DND-41 (cell line): ENCODE measurements at regions not wholly inside any gene's neighbourhood (a gene's known extent, or its start where the extent isn't known, plus 50 kb on each side); places are given as distances from the start of the nearest gene placed in this dataset.

Source experiments
- EZH2 ChIP-seq: IDR thresholded peaks from 3 replicates; pipeline ENCODE4 v1.6.1; 2012; ENCODE audit warnings: borderline replicate concordance, low read depth, mild to moderate bottlenecking, moderate library complexity, low read length, inconsistent platforms; ENCODE audit not compliant: severe bottlenecking
- TF ChIP-seq, protein P1 (sequence below): IDR thresholded peaks from 2 replicates; pipeline ENCODE4 v1.5.1; 2012; ENCODE audit warnings: borderline replicate concordance, low read length, moderate library complexity, mild to moderate bottlenecking; ENCODE audit not compliant: poor library complexity, severe bottlenecking; ENCODE audit errors: extremely low read depth

DNA sequence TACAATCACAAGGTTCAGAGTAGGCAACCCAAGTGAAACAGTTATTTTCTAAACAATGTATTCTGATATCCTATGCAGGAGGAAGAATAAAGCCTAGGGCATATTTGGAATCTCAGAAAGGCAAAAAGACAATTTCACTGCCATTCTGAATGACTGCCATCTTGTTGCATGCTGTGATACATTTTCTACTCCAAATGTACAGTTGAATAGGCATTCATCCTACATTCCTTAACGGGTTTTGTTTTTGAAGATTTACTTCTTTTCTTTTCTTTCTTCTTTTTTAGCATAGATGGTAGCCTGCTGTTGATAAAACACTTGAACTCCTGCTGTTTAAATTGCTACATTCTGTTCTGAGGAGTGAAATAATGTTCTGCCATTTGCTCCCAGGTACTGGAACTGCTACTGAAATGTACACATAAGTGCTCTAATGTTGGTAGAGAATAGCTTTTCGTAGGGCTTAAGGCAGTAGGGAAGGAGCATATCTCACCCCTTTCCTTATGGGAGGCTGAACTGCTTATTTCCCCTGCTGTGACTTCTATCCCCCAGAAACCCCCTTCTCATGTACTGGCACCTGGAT lies 506.8 kb downstream of the DNAJB9 start:
- TF ChIP-seq, protein P1, sequence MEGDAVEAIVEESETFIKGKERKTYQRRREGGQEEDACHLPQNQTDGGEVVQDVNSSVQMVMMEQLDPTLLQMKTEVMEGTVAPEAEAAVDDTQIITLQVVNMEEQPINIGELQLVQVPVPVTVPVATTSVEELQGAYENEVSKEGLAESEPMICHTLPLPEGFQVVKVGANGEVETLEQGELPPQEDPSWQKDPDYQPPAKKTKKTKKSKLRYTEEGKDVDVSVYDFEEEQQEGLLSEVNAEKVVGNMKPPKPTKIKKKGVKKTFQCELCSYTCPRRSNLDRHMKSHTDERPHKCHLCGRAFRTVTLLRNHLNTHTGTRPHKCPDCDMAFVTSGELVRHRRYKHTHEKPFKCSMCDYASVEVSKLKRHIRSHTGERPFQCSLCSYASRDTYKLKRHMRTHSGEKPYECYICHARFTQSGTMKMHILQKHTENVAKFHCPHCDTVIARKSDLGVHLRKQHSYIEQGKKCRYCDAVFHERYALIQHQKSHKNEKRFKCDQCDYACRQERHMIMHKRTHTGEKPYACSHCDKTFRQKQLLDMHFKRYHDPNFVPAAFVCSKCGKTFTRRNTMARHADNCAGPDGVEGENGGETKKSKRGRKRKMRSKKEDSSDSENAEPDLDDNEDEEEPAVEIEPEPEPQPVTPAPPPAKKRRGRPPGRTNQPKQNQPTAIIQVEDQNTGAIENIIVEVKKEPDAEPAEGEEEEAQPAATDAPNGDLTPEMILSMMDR = no peak
- TF ChIP-seq EZH2 = no peak
